WTC11 (cell line): ENCODE measurements at regions not wholly inside any gene's neighbourhood (a gene's known extent, or its start where the extent isn't known, plus 50 kb on each side); places are given as distances from the start of the nearest gene placed in this dataset.

Source experiments
- ATAC-seq: fragments of 200-7000 bp; cut with Tn5 transposase; 2 replicates; pipeline ENCODE4 v1.10.0; 2021; ENCODE audit warnings: mild to moderate bottlenecking, moderate library complexity
- CTCF ChIA-PET: fragments of 300-600 bp; sonication (Branson Sonifier 250); formaldehyde crosslinking; loops from one replicate; lab custom pipeline; 2021; ENCODE audit warnings: antibody characterized with exemption; lab: Charles Lee
- POLR2A ChIA-PET: fragments of 350-600 bp; sonication (Branson Sonifier 250); formaldehyde crosslinking; loops from one replicate; lab custom pipeline; 2021; ENCODE audit warnings: antibody characterized with exemption; lab: Charles Lee
- DNase-seq: peaks from one replicate; pipeline ENCODE4 v3.0.0; 2021; ENCODE audit warnings: low spot score
- H3K27ac Mint-ChIP-seq: 2 replicates; pipeline ENCODE4 v1.8.0; 2021; ENCODE audit warnings: mixed read lengths
- H3K27me3 Mint-ChIP-seq: 2 replicates; pipeline ENCODE4 v1.8.0; 2021; ENCODE audit warnings: low read depth, mild to moderate bottlenecking, moderate library complexity, mixed read lengths
- H3K36me3 Mint-ChIP-seq: 2 replicates; pipeline ENCODE4 v1.8.0; 2021; ENCODE audit warnings: mixed read lengths
- H3K4me1 Mint-ChIP-seq: 2 replicates; pipeline ENCODE4 v1.8.0; 2022; ENCODE audit warnings: mixed read lengths
- H3K4me3 Mint-ChIP-seq: 2 replicates; pipeline ENCODE4 v1.8.0; 2021; ENCODE audit warnings: mild to moderate bottlenecking, moderate library complexity, mixed read lengths
- H3K9me3 Mint-ChIP-seq: 2 replicates; pipeline ENCODE4 v1.8.0; 2021; ENCODE audit warnings: mixed read lengths
- AR ChIP-seq: fragments of 250-450 bp; sonication (Bioruptor Pico); IDR thresholded peaks from 2 replicates; pipeline ENCODE4 v1.9.0; 2021; ENCODE audit warnings: mild to moderate bottlenecking
- ATF3 ChIP-seq: sonication (generic); formaldehyde crosslinking; conservative IDR thresholded peaks from 2 replicates; pipeline ENCODE4 v1.8.1; 2022; ENCODE audit warnings: mild to moderate bottlenecking, missing genetic modification reagents
- ETV6 ChIP-seq: sonication (generic); formaldehyde crosslinking; IDR thresholded peaks from 2 replicates; pipeline ENCODE4 v1.8.1; 2022; ENCODE audit warnings: mild to moderate bottlenecking, missing genetic modification reagents
- FOXJ3 ChIP-seq: sonication (generic); formaldehyde crosslinking; IDR thresholded peaks from 2 replicates; pipeline ENCODE4 v1.9.0; 2021; ENCODE audit warnings: missing genetic modification reagents, mild to moderate bottlenecking, borderline replicate concordance
- GRHL2 ChIP-seq: fragments of 250-450 bp; sonication (Bioruptor Pico); IDR thresholded peaks from 2 replicates; pipeline ENCODE4 v1.8.0; 2022; ENCODE audit warnings: mild to moderate bottlenecking, moderate library complexity; ENCODE audit not compliant: insufficient replicate concordance, severe bottlenecking
- IRF1 ChIP-seq: sonication (generic); formaldehyde crosslinking; IDR thresholded peaks from 2 replicates; pipeline ENCODE4 v1.8.0; 2023; ENCODE audit warnings: missing genetic modification reagents
- NFE2L1 ChIP-seq: sonication (generic); formaldehyde crosslinking; IDR thresholded peaks from 2 replicates; pipeline ENCODE4 v1.8.1; 2023; ENCODE audit warnings: missing genetic modification reagents
- NFYB ChIP-seq: sonication (generic); formaldehyde crosslinking; conservative IDR thresholded peaks from 2 replicates; pipeline ENCODE4 v1.8.0; 2022; ENCODE audit warnings: low read depth, missing genetic modification reagents
- STAT6 ChIP-seq: sonication (generic); formaldehyde crosslinking; conservative IDR thresholded peaks from 2 replicates; pipeline ENCODE4 v1.8.1; 2023; ENCODE audit warnings: mild to moderate bottlenecking, low read depth, missing genetic modification reagents, moderate library complexity
- TEAD4 ChIP-seq: sonication (generic); formaldehyde crosslinking; IDR thresholded peaks from 2 replicates; pipeline ENCODE4 v1.8.0; 2022; ENCODE audit warnings: mild to moderate bottlenecking, missing genetic modification reagents
- ZNF121 ChIP-seq: sonication (generic); formaldehyde crosslinking; IDR thresholded peaks from 2 replicates; pipeline ENCODE4 v1.8.0; 2023; ENCODE audit warnings: missing genetic modification reagents
- ZNF219 ChIP-seq: sonication (generic); formaldehyde crosslinking; IDR thresholded peaks from 2 replicates; pipeline ENCODE4 v1.8.0; 2023; ENCODE audit warnings: missing genetic modification reagents, mild to moderate bottlenecking, borderline replicate concordance
- ZNF423 ChIP-seq: fragments of 250-450 bp; sonication (Bioruptor Pico); IDR thresholded peaks from 2 replicates; pipeline ENCODE4 v2.1.2; 2022; ENCODE audit warnings: mild to moderate bottlenecking, moderate library complexity
- TF ChIP-seq, protein P1 (sequence below): sonication (generic); formaldehyde crosslinking; IDR thresholded peaks from 2 replicates; pipeline ENCODE4 v1.8.1; 2022; ENCODE audit warnings: low read depth, mild to moderate bottlenecking, moderate library complexity, missing genetic modification reagents, borderline replicate concordance
- TF ChIP-seq, protein P2 (sequence below): sonication (generic); formaldehyde crosslinking; IDR thresholded peaks from 2 replicates; pipeline ENCODE4 v1.8.1; 2022; ENCODE audit warnings: mild to moderate bottlenecking, moderate library complexity, missing genetic modification reagents
- TF ChIP-seq, protein P3 (sequence below): sonication (generic); formaldehyde crosslinking; IDR thresholded peaks from 2 replicates; pipeline ENCODE4 v1.8.1; 2022; ENCODE audit warnings: missing genetic modification reagents, borderline replicate concordance

GRCh38 chr3:143201045-143201444 is 81.5 kb downstream of the CHST2 start:
- TF ChIP-seq TEAD4 (CRISPR knock-in tag): no peak
- ATAC-seq: no peak
- Mint-ChIP-seq H3K27ac (no peak overlapping the region), H3K36me3 (no peaks in the 10 kb centered on the region), H3K4me1 (peaks cover 19% of the 10 kb centered on the region), H3K27me3 (no peaks in the 10 kb centered on the region), H3K9me3 (peaks cover 17% of the 10 kb centered on the region), H3K4me3 (no peak overlapping the region)
- ChIA-PET POLR2A (interaction anchor here (0.8 kb wide), 1 partner anchor 11 kb away, joined by 3 read pairs; no protein-coding TSS in a partner anchor), CTCF (interaction anchor here (1.0 kb wide), 1 partner anchor 474 kb away, joined by 3 read pairs; no protein-coding TSS in a partner anchor)
- no peak for DNase-seq

DNA sequence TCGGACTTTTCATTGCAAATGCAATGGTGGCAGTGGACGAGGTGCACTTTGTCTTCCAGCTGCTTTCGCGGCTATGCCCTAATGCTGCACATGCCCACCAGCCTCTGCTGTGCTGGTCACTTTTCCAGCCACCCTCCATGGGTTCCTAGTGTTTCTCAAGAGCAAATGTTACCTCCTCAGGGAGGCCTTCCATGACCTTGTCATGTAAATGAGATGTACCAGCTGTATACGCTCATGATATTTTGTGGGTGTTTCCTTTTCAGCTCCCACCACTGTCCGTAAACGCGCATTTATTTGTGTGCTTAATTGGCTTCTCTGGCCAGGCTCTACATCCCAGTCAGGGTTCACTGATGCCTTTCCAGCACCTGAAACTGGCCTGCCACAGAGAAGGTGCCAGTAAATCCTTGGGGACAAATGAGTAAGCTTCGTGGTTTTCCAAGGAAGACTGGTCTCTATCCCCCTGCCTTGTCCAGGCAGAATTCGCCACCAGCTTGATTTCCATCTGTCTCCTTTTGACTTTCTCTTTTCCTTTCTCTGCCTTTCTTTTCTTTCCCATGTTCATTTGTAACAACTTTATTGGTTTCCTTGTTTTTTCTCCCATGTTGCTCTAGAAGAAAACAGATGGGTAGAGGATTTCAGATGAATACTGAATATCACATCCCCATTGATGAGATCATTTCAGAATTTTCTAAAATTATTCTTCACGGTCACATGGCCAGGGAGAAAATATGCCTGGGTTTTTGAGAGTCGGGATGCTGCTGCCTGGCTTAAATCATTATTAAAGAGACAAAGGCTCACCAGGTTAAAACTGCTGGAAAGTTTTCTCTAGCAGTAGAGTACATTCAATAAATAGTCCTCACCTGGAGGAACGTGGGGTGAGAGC is 82.5 kb downstream of the CHST2 start:
- Mint-ChIP-seq H3K9me3 (peaks cover 17% of the 10 kb centered on the region), H3K36me3 (no peaks in the 10 kb centered on the region), H3K4me1 (peaks cover 26% of the 10 kb centered on the region), H3K27me3 (no peaks in the 10 kb centered on the region; the same call in 1 of the 2 replicates), H3K27ac (no peak overlapping the region), H3K4me3 (no peak overlapping the region)
- ATAC-seq: peak; percentile 22; the same call in 1 of the 2 replicates
- ChIA-PET POLR2A (no interaction called here), CTCF (no interaction called here)
- TF ChIP-seq AR: no peak
- TF ChIP-seq ZNF423: no peak
- no peak for TF ChIP-seq GRHL2 (CRISPR knock-in tag)
- TF ChIP-seq NFE2L1 (CRISPR knock-in tag): no peak
- no peak for TF ChIP-seq ATF3 (CRISPR knock-in tag)
- TF ChIP-seq NFYB (CRISPR knock-in tag): no peak
- TF ChIP-seq, protein P1, sequence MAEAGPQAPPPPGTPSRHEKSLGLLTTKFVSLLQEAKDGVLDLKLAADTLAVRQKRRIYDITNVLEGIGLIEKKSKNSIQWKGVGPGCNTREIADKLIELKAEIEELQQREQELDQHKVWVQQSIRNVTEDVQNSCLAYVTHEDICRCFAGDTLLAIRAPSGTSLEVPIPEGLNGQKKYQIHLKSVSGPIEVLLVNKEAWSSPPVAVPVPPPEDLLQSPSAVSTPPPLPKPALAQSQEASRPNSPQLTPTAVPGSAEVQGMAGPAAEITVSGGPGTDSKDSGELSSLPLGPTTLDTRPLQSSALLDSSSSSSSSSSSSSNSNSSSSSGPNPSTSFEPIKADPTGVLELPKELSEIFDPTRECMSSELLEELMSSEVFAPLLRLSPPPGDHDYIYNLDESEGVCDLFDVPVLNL (CRISPR knock-in tag): no peak
- TF ChIP-seq STAT6 (CRISPR knock-in tag): no peak
- TF ChIP-seq ETV6 (CRISPR knock-in tag): no peak
- no peak for TF ChIP-seq FOXJ3 (CRISPR knock-in tag)
- no peak for TF ChIP-seq ZNF219 (CRISPR knock-in tag)
- TF ChIP-seq, protein P2, sequence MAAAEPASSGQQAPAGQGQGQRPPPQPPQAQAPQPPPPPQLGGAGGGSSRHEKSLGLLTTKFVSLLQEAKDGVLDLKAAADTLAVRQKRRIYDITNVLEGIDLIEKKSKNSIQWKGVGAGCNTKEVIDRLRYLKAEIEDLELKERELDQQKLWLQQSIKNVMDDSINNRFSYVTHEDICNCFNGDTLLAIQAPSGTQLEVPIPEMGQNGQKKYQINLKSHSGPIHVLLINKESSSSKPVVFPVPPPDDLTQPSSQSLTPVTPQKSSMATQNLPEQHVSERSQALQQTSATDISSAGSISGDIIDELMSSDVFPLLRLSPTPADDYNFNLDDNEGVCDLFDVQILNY: no peak
- TF ChIP-seq ZNF121: no peak
- TF ChIP-seq IRF1 (CRISPR knock-in tag): no peak
- TF ChIP-seq, protein P3, sequence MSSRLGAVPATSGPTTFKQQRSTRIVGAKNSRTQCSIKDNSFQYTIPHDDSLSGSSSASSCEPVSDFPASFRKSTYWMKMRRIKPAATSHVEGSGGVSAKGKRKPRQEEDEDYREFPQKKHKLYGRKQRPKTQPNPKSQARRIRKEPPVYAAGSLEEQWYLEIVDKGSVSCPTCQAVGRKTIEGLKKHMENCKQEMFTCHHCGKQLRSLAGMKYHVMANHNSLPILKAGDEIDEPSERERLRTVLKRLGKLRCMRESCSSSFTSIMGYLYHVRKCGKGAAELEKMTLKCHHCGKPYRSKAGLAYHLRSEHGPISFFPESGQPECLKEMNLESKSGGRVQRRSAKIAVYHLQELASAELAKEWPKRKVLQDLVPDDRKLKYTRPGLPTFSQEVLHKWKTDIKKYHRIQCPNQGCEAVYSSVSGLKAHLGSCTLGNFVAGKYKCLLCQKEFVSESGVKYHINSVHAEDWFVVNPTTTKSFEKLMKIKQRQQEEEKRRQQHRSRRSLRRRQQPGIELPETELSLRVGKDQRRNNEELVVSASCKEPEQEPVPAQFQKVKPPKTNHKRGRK (CRISPR knock-in tag): no peak
- no peak for DNase-seq
